Tibial artery (tissue), 4 donors: ENCODE measurements at regions not wholly inside any gene's neighbourhood (a gene's known extent, or its start where the extent isn't known, plus 50 kb on each side); places are given as distances from the start of the nearest gene placed in this dataset.

Experiments used
- DNase-seq, 2 donors: peaks; one replicate each; pipeline ENCODE4 v3.0.0-alpha.2; 2019
- H3K27ac ChIP-seq, 2 donors: fragments of 200-600 bp; sonication (generic) in 1 of 2; 1 replicate in 1 of 2; 2 replicates in 1 of 2; pipeline ENCODE4 v1.5.1; 2018 to 2019; ENCODE audit warnings: mild to moderate bottlenecking in 1 of 2
- H3K27me3 ChIP-seq, 2 donors: fragments of 200-600 bp; sonication (generic) in 1 of 2; one replicate each; pipeline versions ENCODE4 v1.5.1 to v1.6.0; 2016 to 2019
- H3K36me3 ChIP-seq, 3 donors: fragments of 200-600 bp; sonication (generic) in 2 of 3; one replicate each; pipeline ENCODE4 v1.5.1; 2016 to 2019; ENCODE audit warnings: mild to moderate bottlenecking in 2 of 3
- H3K4me1 ChIP-seq, 4 donors: fragments of 200-600 bp; sonication (generic) in 2 of 4; 1 replicate in 3 of 4; 2 replicates in 1 of 4; pipeline ENCODE4 v1.5.1; 2016 to 2019
- H3K4me3 ChIP-seq, 2 donors: fragments of 200-600 bp; sonication (generic) in 1 of 2; 1 replicate in 1 of 2; 2 replicates in 1 of 2; pipeline ENCODE4 v1.5.1; 2018 to 2019; ENCODE audit warnings: mild to moderate bottlenecking in 2 of 2
- H3K9me3 ChIP-seq, 3 donors: fragments of 200-600 bp; sonication (generic) in 1 of 3; one replicate each; pipeline ENCODE4 v1.5.1; 2016 to 2019
- CTCF ChIP-seq, 2 experiments: fragments of 200-600 bp in 1 of 2; fragments of 450-650 bp in 1 of 2; IDR thresholded peaks; one replicate each; pipeline ENCODE4 v1.5.1; 2017 to 2019; ENCODE audit warnings: antibody characterized with exemption in 2 of 2, mild to moderate bottlenecking in 1 of 2, moderate library complexity in 1 of 2
- intact Hi-C: fragments of 100-400 bp; cut with DNase I; formaldehyde crosslinking; loops from one replicate; pipeline ENCODE4 v1.15.0; 2023; ENCODE audit warnings: low total_unique reads

- intact Hi-C loops = no loop called here
- no peak overlapping the region for H3K4me3 ChIP-seq
- H3K9me3 ChIP-seq = peaks cover 0 to 9% (median 0%) of the 10 kb centered on the region in 3 donors
- H3K36me3 ChIP-seq = no peaks in the 10 kb centered on the region
- TF ChIP-seq CTCF (IDR thresholded peaks at IDR 0.05) = no peak
- H3K4me1 ChIP-seq = no peaks in the 10 kb centered on the region
- no peaks in the 10 kb centered on the region for H3K27me3 ChIP-seq
- no peak overlapping the region for H3K27ac ChIP-seq
- no peak for DNase-seq
Observed at GRCh38 chr13:33480561-33480960, 195.0 kb upstream of the STARD13 start.

GRCh38 chr13:33483471-33483870 lies 197.9 kb upstream of the STARD13 start:
- Histone ChIP-seq H3K9me3 (no peaks in the 10 kb centered on the region), H3K4me1 (no peaks in the 10 kb centered on the region), H3K27me3 (no peaks in the 10 kb centered on the region), H3K27ac (no peak overlapping the region), H3K36me3 (no peaks in the 10 kb centered on the region), H3K4me3 (no peak overlapping the region)
- TF ChIP-seq CTCF (IDR thresholded peaks at IDR 0.05) = no peak
- DNase-seq = no peak
- intact Hi-C loops = no loop called here

- DNase-seq = no peak
- Histone ChIP-seq H3K9me3 (no peaks in the 10 kb centered on the region), H3K27me3 (no peaks in the 10 kb centered on the region), H3K4me1 (peaks cover 0 to 1% (median 0%) of the 10 kb centered on the region in 4 donors), H3K36me3 (no peaks in the 10 kb centered on the region), H3K4me3 (no peak overlapping the region), H3K27ac (no peak overlapping the region)
- no peak for TF ChIP-seq CTCF (IDR thresholded peaks at IDR 0.05)
- intact Hi-C loops = no loop called here
Observed at GRCh38 chr13:33485247-33485646, 199.7 kb upstream of the STARD13 start.

- no peaks in the 10 kb centered on the region for H3K36me3 ChIP-seq
- H3K9me3 ChIP-seq = no peaks in the 10 kb centered on the region
- TF ChIP-seq CTCF (IDR thresholded peaks at IDR 0.05) = peak in 1 of 2 experiments; percentile 35
- H3K27me3 ChIP-seq = no peaks in the 10 kb centered on the region
- intact Hi-C loops = no loop called here
- H3K4me1 ChIP-seq = peaks cover 0 to 18% (median 0%) of the 10 kb centered on the region in 4 donors
- peak overlapping the region; percentile 41 to 55 for H3K27ac ChIP-seq
- H3K4me3 ChIP-seq = peak overlapping the region; percentile 25 to 31
- peak in 1 of 2 donors; percentile 22 for DNase-seq
Observed at GRCh38 chr13:33487575-33488243, 202.2 kb upstream of the STARD13 start.

GRCh38 chr13:33489563-33489962 lies 204.0 kb upstream of the STARD13 start:
- Histone ChIP-seq H3K27ac (no peak overlapping the region), H3K4me1 (peaks cover 0 to 24% (median 2%) of the 10 kb centered on the region in 4 donors), H3K36me3 (no peaks in the 10 kb centered on the region), H3K4me3 (no peak overlapping the region), H3K9me3 (no peaks in the 10 kb centered on the region), H3K27me3 (no peaks in the 10 kb centered on the region)
- no peak for DNase-seq
- intact Hi-C loops = no loop called here
- no peak for TF ChIP-seq CTCF (IDR thresholded peaks at IDR 0.05)
